Sigmoid colon (tissue), 6 donors: ENCODE measurements at regions not wholly inside any gene's neighbourhood (a gene's known extent, or its start where the extent isn't known, plus 50 kb on each side); places are given as distances from the start of the nearest gene placed in this dataset.
A peak's percentile ranks its signal among the peaks of the same experiment; 100 is the strongest.

ENCODE experiments used
- DNase-seq: peaks from one replicate; pipeline ENCODE4 v3.0.0-alpha.2; 2019
- H3K27ac ChIP-seq, 4 donors: fragments of 200-600 bp; sonication (generic); one replicate each; pipeline ENCODE4 v1.5.1; 2016 to 2019; ENCODE audit warnings: mild to moderate bottlenecking in 1 of 4
- H3K27me3 ChIP-seq, 3 donors: fragments of 200-600 bp; sonication (generic); one replicate each; pipeline ENCODE4 v1.5.1; 2019; ENCODE audit warnings: mild to moderate bottlenecking in 1 of 3
- H3K36me3 ChIP-seq, 4 donors: fragments of 200-600 bp; sonication (generic); one replicate each; pipeline ENCODE4 v1.5.1; 2016 to 2019
- H3K4me1 ChIP-seq, 4 donors: fragments of 200-600 bp; sonication (generic); one replicate each; pipeline ENCODE4 v1.5.1; 2017 to 2019
- H3K4me3 ChIP-seq, 4 donors: fragments of 200-600 bp; sonication (generic); one replicate each; pipeline ENCODE4 v1.5.1; 2017 to 2019; ENCODE audit warnings: mild to moderate bottlenecking in 2 of 4, moderate library complexity in 1 of 4
- H3K9me3 ChIP-seq, 4 donors: fragments of 200-600 bp in 3 of 4; sonication (generic) in 3 of 4; one replicate each; pipeline versions ENCODE4 v1.5.1 to v1.6.1; 2013 to 2019
- EP300 ChIP-seq, 4 donors: sonication (generic); formaldehyde crosslinking; IDR thresholded peaks; one replicate each; pipeline ENCODE4 v1.6.1; 2017; ENCODE audit warnings: antibody characterized with exemption in 4 of 4
- POLR2A ChIP-seq, 2 donors: fragments of 450-650 bp; IDR thresholded peaks; one replicate each; pipeline ENCODE4 v1.6.1; 2016; ENCODE audit warnings: antibody characterized with exemption in 2 of 2, mild to moderate bottlenecking in 2 of 2, moderate library complexity in 2 of 2
- POLR2AphosphoS5 ChIP-seq, 4 donors: sonication (generic); formaldehyde crosslinking; IDR thresholded peaks; one replicate each; pipeline ENCODE4 v1.6.1; 2017; ENCODE audit warnings: antibody characterized with exemption in 4 of 4
- WGBS, 2 donors: extraction: QIAGEN DNeasy Blood & Tissue Kit; methylation state at CpG; one replicate each; pipeline ENCODE4 v1.1.7; 2013; 5-methylcytosine and 5-hydroxymethylcytosine counted together
- intact Hi-C: fragments of 100-400 bp; cut with DNase I; formaldehyde crosslinking; loops from one replicate; pipeline ENCODE4 v1.15.1; 2023
- TF ChIP-seq, protein P1 (sequence below), 4 experiments: fragments of 450-650 bp in 3 of 4; fragments of 200-600 bp in 1 of 4; IDR thresholded peaks; one replicate each; pipeline ENCODE4 v1.5.1; 2016 to 2019; ENCODE audit warnings: antibody characterized with exemption in 4 of 4, mild to moderate bottlenecking in 3 of 4, moderate library complexity in 2 of 4
- donor health status: healthy with polysubstance abuse.
- donor health status: healthy.

DNA sequence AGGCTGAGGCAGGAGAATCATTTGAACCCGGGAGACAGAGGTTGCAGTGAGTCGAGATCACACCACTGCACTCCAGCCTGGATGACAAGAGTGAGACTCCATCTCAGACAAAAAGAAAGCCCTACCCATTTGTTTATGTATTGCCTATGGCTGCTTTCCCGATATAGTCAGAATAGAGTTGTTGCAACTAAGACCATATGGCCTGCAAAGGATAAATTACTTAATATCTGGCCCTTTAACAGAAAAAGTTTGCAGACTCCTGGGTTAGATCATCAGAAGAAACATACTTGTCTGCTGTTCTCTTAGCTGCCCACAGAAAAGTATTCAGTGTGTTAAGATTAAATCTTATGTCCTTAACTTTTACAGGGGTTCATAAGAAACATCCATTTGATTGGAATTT is 122.4 kb upstream of the VASH1 start:
- 74 to 85% methylated on average over 3 of the region's 3 CpGs for WGBS, 2 donors
- H3K4me3 ChIP-seq: no peak overlapping the region
- H3K27ac ChIP-seq: no peak overlapping the region
- H3K4me1 ChIP-seq: peaks cover 0 to 14% (median 4%) of the 10 kb centered on the region in 4 donors
- H3K9me3 ChIP-seq: no peaks in the 10 kb centered on the region
- H3K36me3 ChIP-seq: no peaks in the 10 kb centered on the region
- H3K27me3 ChIP-seq: no peaks in the 10 kb centered on the region
- TF ChIP-seq, protein P1, sequence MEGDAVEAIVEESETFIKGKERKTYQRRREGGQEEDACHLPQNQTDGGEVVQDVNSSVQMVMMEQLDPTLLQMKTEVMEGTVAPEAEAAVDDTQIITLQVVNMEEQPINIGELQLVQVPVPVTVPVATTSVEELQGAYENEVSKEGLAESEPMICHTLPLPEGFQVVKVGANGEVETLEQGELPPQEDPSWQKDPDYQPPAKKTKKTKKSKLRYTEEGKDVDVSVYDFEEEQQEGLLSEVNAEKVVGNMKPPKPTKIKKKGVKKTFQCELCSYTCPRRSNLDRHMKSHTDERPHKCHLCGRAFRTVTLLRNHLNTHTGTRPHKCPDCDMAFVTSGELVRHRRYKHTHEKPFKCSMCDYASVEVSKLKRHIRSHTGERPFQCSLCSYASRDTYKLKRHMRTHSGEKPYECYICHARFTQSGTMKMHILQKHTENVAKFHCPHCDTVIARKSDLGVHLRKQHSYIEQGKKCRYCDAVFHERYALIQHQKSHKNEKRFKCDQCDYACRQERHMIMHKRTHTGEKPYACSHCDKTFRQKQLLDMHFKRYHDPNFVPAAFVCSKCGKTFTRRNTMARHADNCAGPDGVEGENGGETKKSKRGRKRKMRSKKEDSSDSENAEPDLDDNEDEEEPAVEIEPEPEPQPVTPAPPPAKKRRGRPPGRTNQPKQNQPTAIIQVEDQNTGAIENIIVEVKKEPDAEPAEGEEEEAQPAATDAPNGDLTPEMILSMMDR (IDR thresholded peaks at IDR 0.05): no peak
- no peak for TF ChIP-seq POLR2A (IDR thresholded peaks at IDR 0.05)
- no peak for TF ChIP-seq EP300 (IDR thresholded peaks at IDR 0.05)
- TF ChIP-seq POLR2AphosphoS5 (IDR thresholded peaks at IDR 0.05): no peak
- no peak for DNase-seq
- intact Hi-C loops: loop anchor here (5.0 kb wide), 1 partner anchor 42 kb away; no protein-coding TSS in a partner anchor

DNA sequence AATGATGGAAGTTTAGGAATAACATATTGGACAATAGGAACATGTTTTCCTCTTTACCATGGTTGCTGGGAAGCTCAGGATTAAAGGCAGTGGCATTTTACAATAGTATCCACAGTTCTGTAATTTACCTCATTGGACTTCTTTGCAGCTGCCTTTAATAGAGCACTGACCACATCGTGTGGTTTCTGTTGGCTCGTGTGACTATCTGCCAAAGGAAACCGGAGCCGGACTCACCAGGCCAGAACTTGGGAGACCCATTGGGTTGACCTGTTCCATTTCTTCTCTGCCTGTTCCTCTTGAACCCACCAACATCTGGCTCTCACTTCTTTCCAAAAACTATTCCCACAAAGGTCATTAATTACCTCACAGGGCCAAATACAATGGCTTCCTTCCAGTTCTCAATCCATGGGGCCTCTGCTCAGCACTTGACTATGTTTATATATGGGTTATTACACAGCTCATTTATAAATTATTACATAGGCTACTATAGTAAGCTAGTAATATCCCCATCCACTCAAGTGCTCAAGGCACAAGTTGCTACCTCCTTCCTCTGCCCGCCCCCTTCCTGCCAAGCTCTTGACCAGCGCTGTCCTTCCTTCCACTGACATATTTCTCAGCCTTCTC is 121.5 kb upstream of the VASH1 start:
- TF ChIP-seq POLR2A (IDR thresholded peaks at IDR 0.05) (no peak), EP300 (IDR thresholded peaks at IDR 0.05) (no peak), POLR2AphosphoS5 (IDR thresholded peaks at IDR 0.05) (no peak)
- TF ChIP-seq, protein P1 (IDR thresholded peaks at IDR 0.05): no peak
- no peaks in the 10 kb centered on the region for H3K27me3 ChIP-seq
- no peaks in the 10 kb centered on the region for H3K9me3 ChIP-seq
- H3K27ac ChIP-seq: no peak overlapping the region
- DNase-seq: no peak
- H3K4me3 ChIP-seq: no peak overlapping the region
- H3K4me1 ChIP-seq: peaks cover 0 to 14% (median 4%) of the 10 kb centered on the region in 4 donors
- WGBS, 2 donors: 80 to 81% methylated on average over 5 of the region's 6 CpGs
- no peaks in the 10 kb centered on the region for H3K36me3 ChIP-seq
- intact Hi-C loops: loop anchor here (5.0 to 10.0 kb wide), 3 partner anchors 42 to 125 kb away; no protein-coding TSS in a partner anchor

DNA sequence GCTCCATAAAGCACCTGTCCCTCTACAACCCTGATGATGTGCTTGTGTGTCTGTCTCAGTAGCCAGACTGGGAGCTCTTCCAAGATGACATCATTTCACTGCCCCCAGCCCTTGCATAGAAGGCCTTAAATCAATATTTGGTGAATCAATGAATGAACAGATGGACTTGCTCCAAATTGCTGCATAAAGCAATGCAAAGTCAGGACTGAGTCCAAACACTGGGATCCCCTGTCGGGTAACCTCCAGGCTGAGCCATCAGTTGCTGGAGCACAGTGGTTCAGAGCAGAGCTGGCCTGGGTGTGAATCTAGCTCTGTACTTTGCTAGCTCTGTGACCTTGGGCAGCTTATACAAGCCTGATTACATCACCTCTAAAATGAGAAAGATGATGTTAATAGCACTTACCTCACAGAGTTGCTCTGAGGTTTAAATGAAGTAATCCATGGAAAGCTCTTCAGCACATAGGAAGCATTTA is 120.3 kb upstream of the VASH1 start:
- TF ChIP-seq POLR2A (IDR thresholded peaks at IDR 0.05) (no peak), POLR2AphosphoS5 (IDR thresholded peaks at IDR 0.05) (no peak), EP300 (IDR thresholded peaks at IDR 0.05) (no peak)
- TF ChIP-seq, protein P1 (IDR thresholded peaks at IDR 0.05): no peak
- DNase-seq: peak; percentile 13
- H3K4me1 ChIP-seq: peaks cover 0 to 12% (median 0%) of the 10 kb centered on the region in 4 donors
- H3K9me3 ChIP-seq: no peaks in the 10 kb centered on the region
- H3K36me3 ChIP-seq: no peaks in the 10 kb centered on the region
- no peaks in the 10 kb centered on the region for H3K27me3 ChIP-seq
- WGBS, 2 donors: 25 to 73% methylated on average over 1 of the region's 1 CpG
- no peak overlapping the region for H3K4me3 ChIP-seq
- H3K27ac ChIP-seq: no peak overlapping the region
- intact Hi-C loops: loop anchor here (5.0 to 10.0 kb wide), 2 partner anchors 104 to 126 kb away; no protein-coding TSS in a partner anchor

DNA sequence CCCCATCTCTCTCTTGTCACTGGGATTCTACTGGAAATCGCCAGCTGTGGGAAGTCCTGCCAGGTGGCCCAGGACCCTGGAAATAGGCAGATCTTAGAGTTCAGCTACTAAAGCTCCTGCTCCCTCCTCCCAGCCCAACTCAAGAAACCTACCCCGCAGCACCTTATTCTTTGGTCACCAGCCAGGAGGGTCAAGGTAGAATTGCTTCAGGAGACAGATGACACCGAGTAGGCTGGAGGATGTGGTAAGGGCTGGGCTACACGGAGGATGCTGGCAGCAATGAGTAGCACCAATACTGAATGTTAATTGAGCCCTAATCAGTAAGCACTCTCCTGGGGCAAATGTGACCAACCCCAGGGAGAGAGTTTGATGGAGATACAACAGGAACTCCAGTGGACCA is 119.7 kb upstream of the VASH1 start:
- DNase-seq: no peak
- H3K36me3 ChIP-seq: no peaks in the 10 kb centered on the region
- TF ChIP-seq POLR2AphosphoS5 (IDR thresholded peaks at IDR 0.05): no peak
- no peaks in the 10 kb centered on the region for H3K9me3 ChIP-seq
- H3K27ac ChIP-seq: no peak overlapping the region
- no peak overlapping the region for H3K4me3 ChIP-seq
- no peaks in the 10 kb centered on the region for H3K27me3 ChIP-seq
- intact Hi-C loops: loop anchor here (5.0 to 10.0 kb wide), 2 partner anchors 104 to 127 kb away; no protein-coding TSS in a partner anchor
- WGBS, 2 donors: 69 to 78% methylated on average over 4 of the region's 4 CpGs
- H3K4me1 ChIP-seq: peaks cover 0 to 12% (median 0%) of the 10 kb centered on the region in 4 donors

DNA sequence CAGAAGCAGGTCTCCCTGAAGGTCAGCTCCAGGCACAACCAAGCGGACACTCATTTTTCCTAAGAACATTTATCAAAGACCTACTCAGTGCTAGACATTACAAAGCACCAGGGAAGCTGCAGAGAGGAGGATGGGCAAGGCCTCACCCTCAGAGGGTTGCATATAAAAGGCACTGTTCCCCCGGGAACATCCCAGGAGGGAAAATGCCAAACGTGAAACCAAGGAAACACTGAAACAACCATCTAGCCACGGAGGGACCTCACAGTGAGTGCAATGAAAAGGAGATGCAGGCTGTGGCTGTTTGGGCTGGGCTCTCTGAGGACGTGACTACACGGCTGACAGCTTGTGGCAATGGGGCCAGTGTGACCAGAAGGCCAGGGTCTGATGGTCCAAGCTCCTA is 117.4 kb upstream of the VASH1 start:
- no peaks in the 10 kb centered on the region for H3K36me3 ChIP-seq
- no peak overlapping the region for H3K27ac ChIP-seq
- peak; percentile 13 for DNase-seq
- H3K27me3 ChIP-seq: no peaks in the 10 kb centered on the region
- intact Hi-C loops: loop anchor here (2.0 to 10.0 kb wide), 3 partner anchors 107 to 187 kb away; no protein-coding TSS in a partner anchor
- no peak overlapping the region for H3K4me3 ChIP-seq
- TF ChIP-seq POLR2AphosphoS5 (IDR thresholded peaks at IDR 0.05) (no peak), EP300 (IDR thresholded peaks at IDR 0.05) (no peak), POLR2A (IDR thresholded peaks at IDR 0.05) (no peak)
- TF ChIP-seq, protein P1 (IDR thresholded peaks at IDR 0.05): no peak
- H3K4me1 ChIP-seq: peaks cover 0 to 12% (median 0%) of the 10 kb centered on the region in 4 donors
- 47 to 60% methylated on average over 6 of the region's 6 CpGs for WGBS, 2 donors
- H3K9me3 ChIP-seq: no peaks in the 10 kb centered on the region
